ENCODE measurements at regions not wholly inside any gene's neighbourhood (a gene's known extent, or its start where the extent isn't known, plus 50 kb on each side); places are given as distances from the start of the nearest gene placed in this dataset.

GRCh38 chr3:145395421-145395820 is 765.6 kb downstream of the PLOD2 start:
- Histone ChIP-seq H3K4me3 (no peak overlapping the region), H3K9me3 (no peaks in the 10 kb centered on the region), H3K27ac (no peak overlapping the region), H3K4me1 (no peaks in the 10 kb centered on the region), H3K36me3 (replicated peaks in 1 of 2; ENCODE audit: insufficient read depth in 1 of 2, low read depth in 2 of 2) (no peaks in the 10 kb centered on the region), H3K27me3 (no peaks in the 10 kb centered on the region)
- DNase-seq (no peak), ATAC-seq (no peak)
- intact Hi-C loops (cut with DNase I) = no loop called here
- TF ChIP-seq POLR2A (IDR thresholded peaks at IDR 0.05) (no peak), CTCF (IDR thresholded peaks at IDR 0.05) (no peak)
- 68 to 78% methylated on average over 8 of the region's 8 CpGs for WGBS, 2 donors

GRCh38 chr3:145411605-145412004 is 749.4 kb downstream of the PLOD2 start:
- WGBS, 2 donors = 42 to 44% methylated on average over 5 of the region's 5 CpGs
- H3K9me3 ChIP-seq = no peaks in the 10 kb centered on the region
- H3K36me3 ChIP-seq (replicated peaks in 1 of 2; ENCODE audit: insufficient read depth in 1 of 2, low read depth in 2 of 2) = no peaks in the 10 kb centered on the region
- H3K4me1 ChIP-seq = no peaks in the 10 kb centered on the region
- no peaks in the 10 kb centered on the region for H3K27me3 ChIP-seq
- DNase-seq = no peak
- H3K27ac ChIP-seq = no peak overlapping the region
- intact Hi-C loops (cut with DNase I) = no loop called here
- TF ChIP-seq POLR2A (IDR thresholded peaks at IDR 0.05) = no peak
- no peak for TF ChIP-seq CTCF (IDR thresholded peaks at IDR 0.05)
- ATAC-seq = no peak
- H3K4me3 ChIP-seq = no peak overlapping the region

GRCh38 chr3:145417678-145418077 is 743.3 kb downstream of the PLOD2 start:
- Histone ChIP-seq H3K27me3 (no peaks in the 10 kb centered on the region), H3K36me3 (replicated peaks in 1 of 2; ENCODE audit: insufficient read depth in 1 of 2, low read depth in 2 of 2) (no peaks in the 10 kb centered on the region), H3K9me3 (no peaks in the 10 kb centered on the region), H3K27ac (no peak overlapping the region), H3K4me3 (no peak overlapping the region), H3K4me1 (no peaks in the 10 kb centered on the region)
- no peak for TF ChIP-seq CTCF (IDR thresholded peaks at IDR 0.05)
- no peak for TF ChIP-seq POLR2A (IDR thresholded peaks at IDR 0.05)
- intact Hi-C loops (cut with DNase I) = no loop called here
- DNase-seq = no peak
- 0% methylated on average over 1 of the region's 1 CpG for WGBS, 2 donors
- ATAC-seq = no peak

GRCh38 chr3:145422556-145422955 is 738.4 kb downstream of the PLOD2 start:
- ATAC-seq = no peak
- no peak for DNase-seq
- WGBS, 2 donors = 34 to 35% methylated on average over 3 of the region's 3 CpGs
- H3K4me1 ChIP-seq = no peaks in the 10 kb centered on the region
- H3K27ac ChIP-seq = no peak overlapping the region
- intact Hi-C loops (cut with DNase I) = no loop called here
- H3K27me3 ChIP-seq = no peaks in the 10 kb centered on the region
- TF ChIP-seq POLR2A (IDR thresholded peaks at IDR 0.05) (no peak), CTCF (IDR thresholded peaks at IDR 0.05) (no peak)
- no peaks in the 10 kb centered on the region for H3K36me3 ChIP-seq (replicated peaks in 1 of 2; ENCODE audit: insufficient read depth in 1 of 2, low read depth in 2 of 2)
- H3K4me3 ChIP-seq = no peak overlapping the region
- H3K9me3 ChIP-seq = no peaks in the 10 kb centered on the region

GRCh38 chr3:145427355-145427754 is 733.6 kb downstream of the PLOD2 start:
- no peak for ATAC-seq
- Histone ChIP-seq H3K36me3 (replicated peaks in 1 of 2; ENCODE audit: insufficient read depth in 1 of 2, low read depth in 2 of 2) (no peaks in the 10 kb centered on the region), H3K4me1 (no peaks in the 10 kb centered on the region), H3K9me3 (no peaks in the 10 kb centered on the region), H3K4me3 (no peak overlapping the region), H3K27ac (no peak overlapping the region), H3K27me3 (no peaks in the 10 kb centered on the region)
- intact Hi-C loops (cut with DNase I) = no loop called here
- TF ChIP-seq CTCF (IDR thresholded peaks at IDR 0.05) = no peak
- TF ChIP-seq POLR2A (IDR thresholded peaks at IDR 0.05) = no peak
- DNase-seq = no peak
- WGBS, 2 donors = 73 to 82% methylated on average over 10 of the region's 10 CpGs

Data from body of pancreas (tissue), 4 donors.